SU-DHL-6 (cell line): ENCODE measurements at regions not wholly inside any gene's neighbourhood (a gene's known extent, or its start where the extent isn't known, plus 50 kb on each side); places are given as distances from the start of the nearest gene placed in this dataset.

Source experiments
- H2AFZ ChIP-seq: fragments of 200-600 bp; sonication (generic); 2 replicates; pipeline ENCODE4 v1.6.1; 2014; ENCODE audit warnings: low read depth, mild to moderate bottlenecking, moderate library complexity, mixed read lengths, antibody characterized with exemption, low read length; ENCODE audit not compliant: severe bottlenecking
- H3F3A ChIP-seq: fragments of 200-600 bp; shearing (Covaris generic); 2 replicates; pipeline ENCODE4 v1.6.0; 2016; ENCODE audit warnings: antibody characterized with exemption, mild to moderate bottlenecking; ENCODE audit not compliant: insufficient read depth
- H3K27ac ChIP-seq: fragments of 200-600 bp; sonication (generic); 2 replicates; pipeline ENCODE4 v1.5.1; 2016; ENCODE audit warnings: low read depth, mild to moderate bottlenecking, low read length, moderate library complexity, mixed read lengths
- H3K27me3 ChIP-seq: fragments of 200-600 bp; sonication (generic), shearing (Covaris generic); 2 replicates; pipeline ENCODE4 v1.6.0; 2014; ENCODE audit warnings: mild to moderate bottlenecking, low read length
- H3K36me3 ChIP-seq: fragments of 200-600 bp; sonication (generic); 2 replicates; pipeline ENCODE4 v1.6.1; 2014; ENCODE audit warnings: mild to moderate bottlenecking, low read length, mixed read lengths
- H3K4me2 ChIP-seq: fragments of 300-600, 200-600 bp; shearing (Covaris generic), sonication (generic); 2 replicates; pipeline ENCODE4 v1.6.0; 2014; ENCODE audit warnings: low read length, low read depth, mild to moderate bottlenecking; ENCODE audit not compliant: poor library complexity, severe bottlenecking
- H3K4me3 ChIP-seq: fragments of 200-600 bp; sonication (generic); 2 replicates; pipeline ENCODE4 v1.5.1; 2014; ENCODE audit warnings: antibody characterized with exemption, low read length, mild to moderate bottlenecking, mixed read lengths; ENCODE audit not compliant: insufficient read depth, poor library complexity, severe bottlenecking
- H3K79me2 ChIP-seq: fragments of 200-600 bp; sonication (generic); 2 replicates; pipeline ENCODE4 v1.6.1; 2014; ENCODE audit warnings: mild to moderate bottlenecking, low read length, moderate library complexity; ENCODE audit not compliant: insufficient read depth
- H3K9ac ChIP-seq: fragments of 200-600 bp; sonication (generic); 2 replicates; pipeline ENCODE4 v1.7.0; 2014; ENCODE audit warnings: mild to moderate bottlenecking, low read length
- H3K9me2 ChIP-seq: fragments of 200-600 bp; sonication (generic); replicated peaks from 2 replicates; pipeline ENCODE4 v1.6.1; 2014; ENCODE audit warnings: low read length; ENCODE audit not compliant: insufficient read depth
- H3K9me3 ChIP-seq: fragments of 200-600 bp; sonication (generic); 2 replicates; pipeline ENCODE4 v1.6.1; 2014; ENCODE audit warnings: low read length, mixed read lengths; ENCODE audit not compliant: insufficient read depth
- H4K20me1 ChIP-seq: fragments of 200-600 bp; sonication (generic); 2 replicates; pipeline ENCODE4 v1.6.1; 2014; ENCODE audit warnings: low read depth, mild to moderate bottlenecking, antibody characterized with exemption, low read length, moderate library complexity, mixed read lengths
- CTCF ChIP-seq: fragments of 200-600 bp; sonication (generic); IDR thresholded peaks from one replicate; pipeline ENCODE4 v1.5.1; 2017; ENCODE audit warnings: antibody characterized with exemption, mild to moderate bottlenecking, low read length, moderate library complexity; ENCODE audit not compliant: insufficient read depth, poor library complexity, severe bottlenecking
- EZH2phosphoT487 ChIP-seq: fragments of 200-600 bp; sonication (generic), shearing (Covaris generic); conservative IDR thresholded peaks from 2 replicates; pipeline ENCODE4 v1.6.1; 2018; ENCODE audit warnings: mild to moderate bottlenecking, antibody characterized with exemption, low read length, moderate library complexity, mixed read lengths

- no peak overlapping the region for H2AFZ ChIP-seq
- H3K79me2 ChIP-seq: no peaks in the 10 kb centered on the region
- no peaks in the 10 kb centered on the region for H3K9me2 ChIP-seq
- H3K27ac ChIP-seq: no peak overlapping the region
- H4K20me1 ChIP-seq: no peaks in the 10 kb centered on the region
- no peak overlapping the region for H3K9ac ChIP-seq
- H3K4me3 ChIP-seq: no peak overlapping the region
- H3F3A ChIP-seq: no peaks in the 10 kb centered on the region
- H3K36me3 ChIP-seq: no peaks in the 10 kb centered on the region
- TF ChIP-seq CTCF (no peak), EZH2phosphoT487 (no peak)
- H3K4me2 ChIP-seq: no peak overlapping the region
- H3K9me3 ChIP-seq: no peaks in the 10 kb centered on the region
- H3K27me3 ChIP-seq: no peaks in the 10 kb centered on the region
These were observed 151.0 kb upstream of the CDH11 start for GRCh38 chr16:65272699-65273414.

GRCh38 chr16:65271996-65272395, 150.1 kb upstream of the CDH11 start:
- no peaks in the 10 kb centered on the region for H4K20me1 ChIP-seq

DNA sequence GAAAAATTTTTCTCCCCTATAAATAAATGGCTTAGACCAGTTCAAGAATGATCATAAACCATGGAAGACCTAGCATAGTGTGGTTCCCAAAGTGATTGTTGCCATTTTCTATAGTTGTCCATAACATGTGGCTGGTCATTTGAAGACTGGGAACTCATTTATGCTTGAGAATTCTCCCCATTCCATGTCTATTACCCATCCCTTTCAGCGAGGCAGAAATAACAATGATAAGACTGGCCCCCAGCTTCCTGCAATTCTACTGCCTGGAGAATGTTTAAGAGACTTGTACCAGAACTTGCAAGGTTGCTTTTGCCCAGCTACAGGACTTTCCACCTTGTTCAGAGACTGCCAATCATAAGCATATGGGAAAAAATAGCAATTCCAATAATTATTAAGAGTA, 146.5 kb upstream of the CDH11 start:
- no peaks in the 10 kb centered on the region for H3F3A ChIP-seq
- no peak overlapping the region for H3K27ac ChIP-seq
- H2AFZ ChIP-seq: no peak overlapping the region
- H3K4me3 ChIP-seq: no peak overlapping the region
- H3K27me3 ChIP-seq: no peaks in the 10 kb centered on the region
- no peak overlapping the region for H3K9ac ChIP-seq
- H3K4me2 ChIP-seq: no peak overlapping the region
- H4K20me1 ChIP-seq: no peaks in the 10 kb centered on the region
- no peaks in the 10 kb centered on the region for H3K79me2 ChIP-seq
- H3K9me3 ChIP-seq: no peaks in the 10 kb centered on the region
- no peaks in the 10 kb centered on the region for H3K36me3 ChIP-seq
- H3K9me2 ChIP-seq: no peaks in the 10 kb centered on the region
- TF ChIP-seq CTCF (no peak), EZH2phosphoT487 (no peak)

More at GRCh38 chr16:65271996-65272395, 150.1 kb upstream of the CDH11 start:
- TF ChIP-seq CTCF (no peak), EZH2phosphoT487 (no peak)
- no peak overlapping the region for H3K27ac ChIP-seq
- H2AFZ ChIP-seq: no peak overlapping the region
- H3K79me2 ChIP-seq: no peaks in the 10 kb centered on the region
- no peaks in the 10 kb centered on the region for H3F3A ChIP-seq
- no peak overlapping the region for H3K4me2 ChIP-seq
- no peaks in the 10 kb centered on the region for H3K9me3 ChIP-seq
- no peaks in the 10 kb centered on the region for H3K9me2 ChIP-seq
- no peak overlapping the region for H3K4me3 ChIP-seq
- no peaks in the 10 kb centered on the region for H3K27me3 ChIP-seq
- no peaks in the 10 kb centered on the region for H3K36me3 ChIP-seq
- H3K9ac ChIP-seq: no peak overlapping the region

DNA sequence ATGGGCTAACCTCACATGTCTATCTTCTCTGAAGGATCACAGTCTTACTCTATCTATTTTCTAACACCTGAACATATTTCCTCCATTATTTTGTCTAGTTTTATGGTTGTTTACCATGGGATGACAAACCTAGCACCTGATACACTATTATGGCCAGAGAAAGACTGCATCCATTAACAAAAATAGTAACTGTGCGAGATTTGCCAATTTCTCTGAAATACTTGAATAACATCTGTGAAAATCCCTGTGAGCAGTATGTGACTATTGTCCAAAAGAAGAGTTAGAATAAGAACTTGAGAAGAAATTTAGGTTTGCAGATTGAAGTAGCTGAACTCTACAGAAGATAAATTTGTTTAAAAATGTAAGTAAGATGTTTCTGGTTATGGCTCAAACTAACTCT, 142.0 kb upstream of the CDH11 start:
- Histone ChIP-seq H3K9me2 (no peaks in the 10 kb centered on the region), H3K27me3 (no peaks in the 10 kb centered on the region), H3K4me2 (no peak overlapping the region), H3K4me3 (no peak overlapping the region), H3K9me3 (no peaks in the 10 kb centered on the region), H3K9ac (no peak overlapping the region), H3K27ac (no peak overlapping the region), H2AFZ (no peak overlapping the region), H3K79me2 (no peaks in the 10 kb centered on the region), H3F3A (no peaks in the 10 kb centered on the region), H4K20me1 (no peaks in the 10 kb centered on the region), H3K36me3 (no peaks in the 10 kb centered on the region)
- no peak for TF ChIP-seq CTCF
- no peak for TF ChIP-seq EZH2phosphoT487
